Sigmoid colon (tissue), 4 donors: ENCODE measurements at regions not wholly inside any gene's neighbourhood (a gene's known extent, or its start where the extent isn't known, plus 50 kb on each side); places are given as distances from the start of the nearest gene placed in this dataset.

Experiments used
- CTCF ChIP-seq, 4 experiments: fragments of 450-650 bp in 3 of 4; fragments of 200-600 bp in 1 of 4; IDR thresholded peaks; one replicate each; pipeline ENCODE4 v1.5.1; 2016 to 2019; ENCODE audit warnings: antibody characterized with exemption in 4 of 4, mild to moderate bottlenecking in 3 of 4, moderate library complexity in 2 of 4
- EP300 ChIP-seq, 4 donors: sonication (generic); formaldehyde crosslinking; IDR thresholded peaks; one replicate each; pipeline ENCODE4 v1.6.1; 2017; ENCODE audit warnings: antibody characterized with exemption in 4 of 4
- POLR2A ChIP-seq, 2 donors: fragments of 450-650 bp; IDR thresholded peaks; one replicate each; pipeline ENCODE4 v1.6.1; 2016; ENCODE audit warnings: antibody characterized with exemption in 2 of 2, mild to moderate bottlenecking in 2 of 2, moderate library complexity in 2 of 2
- POLR2AphosphoS5 ChIP-seq, 4 donors: sonication (generic); formaldehyde crosslinking; IDR thresholded peaks; one replicate each; pipeline ENCODE4 v1.6.1; 2017; ENCODE audit warnings: antibody characterized with exemption in 4 of 4

GRCh38 chr1:104804147-104804546 lies 1054.4 kb downstream of the AMY1C start:
- TF ChIP-seq CTCF (IDR thresholded peaks at IDR 0.05) (no peak), POLR2A (IDR thresholded peaks at IDR 0.05) (no peak), POLR2AphosphoS5 (IDR thresholded peaks at IDR 0.05) (no peak), EP300 (IDR thresholded peaks at IDR 0.05) (no peak)
